Motor neuron (in vitro differentiated cells): ENCODE measurements at regions not wholly inside any gene's neighbourhood (a gene's known extent, or its start where the extent isn't known, plus 50 kb on each side); places are given as distances from the start of the nearest gene placed in this dataset.
"Not testable (repeated sequence)": the region's sequence is repeated elsewhere in the genome, so short reads cannot be mapped to it uniquely, and the experiment has no call there.

Experiments used
- ATAC-seq, 8 experiments: fragments of 200-7000 bp; cut with Tn5 transposase; replicated peaks in 6 of 8; 2 replicates each; pipeline ENCODE4 v1.8.0; 2021; ENCODE audit warnings: mild to moderate bottlenecking in 8 of 8, moderate library complexity in 8 of 8
- H3K27ac ChIP-seq, 2 donors: fragments of 250-450 bp; sonication (Bioruptor Pico); 2 replicates each; pipeline ENCODE4 v1.9.0; 2021; ENCODE audit warnings: antibody characterized with exemption in 2 of 2, mild to moderate bottlenecking in 2 of 2, moderate library complexity in 1 of 2
- H3K4me1 ChIP-seq, 2 donors: fragments of 250-450 bp; sonication (Bioruptor Pico); replicated peaks in 1 of 2; 2 replicates each; pipeline ENCODE4 v1.6.1; 2021; ENCODE audit warnings: antibody characterized with exemption in 2 of 2, mild to moderate bottlenecking in 2 of 2, moderate library complexity in 1 of 2
- H3K4me3 ChIP-seq, 5 donors: fragments of 250-450 bp; sonication (Bioruptor Pico); 2 replicates each; pipeline ENCODE4 v1.9.0; 2021; ENCODE audit warnings: antibody characterized with exemption in 5 of 5, mild to moderate bottlenecking in 5 of 5, moderate library complexity in 4 of 5
- WGBS, 10 experiments: fragments of 450-650 bp; shearing (Covaris generic); methylation state at CpG; one replicate each; pipeline ENCODE4 v1.0.0; 2022; 5-methylcytosine and 5-hydroxymethylcytosine counted together
- in situ Hi-C, 9 experiments: fragments of 400-800 bp; cut with MboI; loops; one replicate each; pipeline ENCODE4 v1.15.0; 2021; ENCODE audit warnings: low sequenced_read_pairs in 9 of 9, low pct_unique_long_range_greater_than_20kb in 2 of 9; ENCODE audit not compliant: unreplicated experiment in 9 of 9

DNA sequence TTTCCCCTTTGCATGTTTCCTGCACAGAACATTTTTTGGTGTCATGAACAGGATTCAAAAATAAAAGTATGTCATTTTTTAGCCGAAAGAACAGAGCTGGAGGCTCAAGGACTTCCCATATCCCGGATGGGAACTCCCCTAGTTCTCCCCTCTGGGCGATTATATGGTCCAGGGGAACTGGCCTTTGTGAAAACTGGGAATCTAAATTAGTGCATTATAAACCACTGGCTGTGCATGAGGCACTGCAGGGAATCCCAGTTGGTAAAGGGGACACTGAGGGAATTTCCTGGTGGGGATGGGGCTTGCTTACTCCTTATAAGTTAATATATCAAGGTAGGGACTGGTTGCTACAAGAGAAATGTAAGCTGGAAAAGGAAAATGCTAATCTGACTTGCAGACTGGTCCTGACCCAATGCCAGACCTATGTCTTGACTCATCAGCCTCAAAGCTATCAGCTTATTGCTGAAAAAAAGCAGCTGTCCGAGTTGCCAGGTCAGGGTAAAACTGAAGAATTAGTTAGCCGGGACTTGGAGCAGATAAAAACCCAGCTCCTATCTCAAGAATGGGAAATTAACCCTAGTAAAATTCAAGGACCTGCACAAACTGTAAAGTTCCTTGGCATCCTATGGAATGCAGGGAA lies 122.6 kb downstream of the FCRL5 start:
- Histone ChIP-seq H3K27ac (no peak overlapping the region), H3K4me3 (no peak overlapping the region), H3K4me1 (no peaks in the 10 kb centered on the region)
- in situ Hi-C loops = no loop called here
- 0 to 100% (median 77%) methylated on average over 1 to 5 of the region's 5 CpGs for WGBS, 10 experiments
- peak in 1 of 8 experiments; percentile 36 for ATAC-seq

DNA sequence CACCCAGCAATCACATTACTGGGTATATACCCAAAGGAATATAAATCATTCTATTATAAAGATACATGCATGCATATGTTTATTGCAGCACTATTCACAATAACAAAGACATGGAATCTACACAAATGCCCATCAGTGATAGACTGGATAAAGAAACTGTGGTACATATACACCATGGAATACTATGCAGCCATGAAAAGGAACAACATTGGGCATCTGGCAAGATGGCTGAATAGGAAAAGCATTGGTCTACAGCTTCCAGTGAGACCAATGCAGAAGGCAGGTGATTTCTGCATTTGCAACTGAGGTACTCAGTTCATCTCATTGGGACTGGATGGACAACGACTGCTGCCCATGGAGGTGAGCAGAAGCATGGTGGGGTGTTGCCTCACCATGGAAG lies 128.6 kb downstream of the FCRL5 start:
- in situ Hi-C loops, H3K4me3 ChIP-seq, ATAC-seq, H3K4me1 ChIP-seq, H3K27ac ChIP-seq: not testable (repeated sequence)
- WGBS, 10 experiments = 83 to 100% (median 88%) methylated on average over 1 of the region's 1 CpG; no CpG with 5 or more reads in 7 of the 10 experiments

DNA sequence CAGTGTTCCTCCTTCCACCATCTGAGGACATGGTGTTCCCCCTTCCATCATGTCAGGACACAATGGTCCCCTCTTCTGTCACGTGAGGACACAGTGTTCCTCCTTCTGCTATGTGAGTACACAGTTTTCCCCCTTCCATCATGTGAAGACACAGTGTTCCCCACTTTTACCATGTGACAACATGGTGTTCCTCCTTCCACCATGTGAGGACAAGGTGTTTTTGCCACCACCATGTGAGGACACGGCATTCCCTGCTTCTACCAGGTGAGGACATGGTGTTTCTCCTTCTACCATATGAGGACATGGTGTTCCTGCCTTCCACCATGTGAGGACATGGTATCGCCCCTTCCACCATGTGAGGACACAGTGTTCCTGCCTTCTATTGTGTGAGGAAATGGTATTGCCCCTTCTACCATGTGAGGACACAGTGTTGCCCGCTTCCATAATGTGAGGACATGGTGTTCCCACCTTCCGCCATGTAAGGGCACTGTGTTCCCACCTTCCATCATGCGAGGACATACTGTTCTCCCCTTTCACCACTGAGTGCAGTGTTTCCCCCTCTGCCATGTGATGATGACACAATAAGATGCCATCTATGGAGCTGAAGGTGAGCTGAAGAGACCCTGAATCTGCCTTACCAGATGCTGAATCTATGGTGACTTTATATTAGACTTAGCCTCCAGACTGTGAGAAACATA lies 132.3 kb downstream of the FCRL5 start:
- WGBS, 10 experiments = 0 to 96% (median 82%) methylated on average over 1 to 6 of the region's 6 CpGs; no CpG with 5 or more reads in 1 of the 10 experiments
- in situ Hi-C loops = no loop called here
- no peak for ATAC-seq
- no peak overlapping the region for H3K4me3 ChIP-seq
- H3K4me1 ChIP-seq = no peaks in the 10 kb centered on the region
- no peak overlapping the region for H3K27ac ChIP-seq

DNA sequence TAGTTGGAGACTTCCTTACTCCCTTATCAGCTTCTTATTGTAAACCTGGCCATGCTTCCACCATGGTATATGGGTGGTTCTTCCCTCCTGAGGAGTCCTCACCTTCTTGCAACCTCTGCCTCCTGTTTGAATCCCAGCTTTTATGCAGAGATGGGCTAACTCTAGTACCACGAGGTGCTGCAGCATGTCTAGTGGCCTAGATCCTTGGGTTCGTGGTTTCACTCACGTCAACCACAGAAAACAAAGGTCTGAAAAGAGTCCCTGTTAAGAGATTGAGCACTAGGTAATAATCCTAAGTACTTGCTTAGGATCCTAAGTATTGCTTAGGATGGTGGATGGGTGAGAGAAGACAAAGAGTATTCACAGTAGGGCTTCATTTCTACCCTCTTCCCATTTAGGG lies 133.7 kb downstream of the FCRL5 start:
- no peak for ATAC-seq
- WGBS, 10 experiments = 0 to 100% (median 77%) methylated on average over 1 to 3 of the region's 3 CpGs; no CpG with 5 or more reads in 3 of the 10 experiments
- in situ Hi-C loops = no loop called here
- Histone ChIP-seq H3K4me1 (no peaks in the 10 kb centered on the region), H3K4me3 (no peak overlapping the region), H3K27ac (no peak overlapping the region)

DNA sequence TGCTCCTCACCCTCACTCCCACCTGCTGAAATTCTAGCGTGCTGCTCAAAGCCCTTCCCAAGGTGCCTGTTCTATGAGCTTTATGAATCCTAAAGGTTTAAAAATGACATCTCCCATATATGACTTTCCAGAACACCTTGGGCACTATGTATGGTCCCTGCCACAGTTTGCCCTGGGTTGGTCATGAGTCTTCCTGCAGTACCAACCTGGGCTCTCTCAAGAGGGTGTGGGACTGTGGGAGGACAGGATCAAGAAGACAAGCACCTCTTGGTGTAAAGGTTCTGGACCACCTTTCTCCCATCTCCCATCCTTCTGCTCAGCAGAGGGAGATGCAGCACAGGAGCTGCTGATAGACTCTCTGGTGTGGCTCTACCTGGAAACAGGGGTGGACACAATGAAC lies 134.1 kb downstream of the FCRL5 start:
- H3K27ac ChIP-seq = no peak overlapping the region
- WGBS, 10 experiments = 80 to 100% (median 100%) methylated on average over 1 of the region's 1 CpG; no CpG with 5 or more reads in 5 of the 10 experiments
- H3K4me3 ChIP-seq = no peak overlapping the region
- no peak for ATAC-seq
- no peaks in the 10 kb centered on the region for H3K4me1 ChIP-seq
- in situ Hi-C loops = no loop called here

DNA sequence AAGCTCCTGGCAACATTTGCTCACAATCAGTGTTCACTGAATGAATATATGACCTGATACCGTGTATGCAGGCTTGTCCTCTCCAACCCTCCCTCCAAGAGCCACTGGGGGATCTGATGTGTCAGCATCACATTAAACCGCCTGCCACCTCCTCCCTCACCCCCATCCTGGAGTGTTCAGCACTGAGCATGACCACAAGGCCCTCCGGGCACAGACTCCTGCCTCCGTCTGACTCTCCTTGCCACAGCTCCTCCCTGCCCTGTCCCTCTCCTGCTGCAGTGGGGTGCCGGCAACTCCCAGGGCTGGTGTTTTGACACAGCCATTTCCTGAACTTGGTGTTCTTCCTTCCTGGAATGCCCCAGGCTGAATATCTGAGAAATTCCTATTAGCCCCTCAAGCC lies 136.7 kb downstream of the FCRL5 start:
- H3K4me3 ChIP-seq = no peak overlapping the region
- no peaks in the 10 kb centered on the region for H3K4me1 ChIP-seq
- ATAC-seq = peak in 2 of 8 experiments; percentile 50 to 81
- 0 to 96% (median 81%) methylated on average over 1 to 5 of the region's 5 CpGs; no CpG with 5 or more reads in 4 of the 10 experiments for WGBS, 10 experiments
- H3K27ac ChIP-seq = no peak overlapping the region
- in situ Hi-C loops = no loop called here

DNA sequence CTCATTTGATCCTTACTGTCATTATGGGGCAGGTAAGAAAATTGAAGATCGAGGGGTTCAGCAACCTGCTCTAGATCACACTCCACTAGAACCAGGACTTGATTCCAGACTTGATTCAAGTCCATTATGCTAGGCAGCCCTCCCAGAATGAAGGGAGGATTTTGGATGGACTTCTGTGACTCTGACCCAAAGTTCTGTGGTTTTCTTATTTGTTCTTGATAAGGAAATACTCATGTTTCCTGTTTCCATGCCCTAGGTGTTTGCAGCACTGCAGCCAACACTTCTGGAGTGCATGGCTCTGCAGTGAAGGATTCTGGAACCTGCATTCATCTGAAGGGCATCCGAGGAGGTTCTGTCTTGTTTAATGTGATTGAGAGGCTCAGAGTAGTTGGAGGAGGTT lies 140.0 kb downstream of the FCRL5 start:
- no peak for ATAC-seq
- Histone ChIP-seq H3K27ac (no peak overlapping the region), H3K4me3 (no peak overlapping the region), H3K4me1 (no peaks in the 10 kb centered on the region)
- 0 to 100% (median 67%) methylated on average over 1 to 2 of the region's 2 CpGs; no CpG with 5 or more reads in 3 of the 10 experiments for WGBS, 10 experiments
- in situ Hi-C loops = no loop called here

DNA sequence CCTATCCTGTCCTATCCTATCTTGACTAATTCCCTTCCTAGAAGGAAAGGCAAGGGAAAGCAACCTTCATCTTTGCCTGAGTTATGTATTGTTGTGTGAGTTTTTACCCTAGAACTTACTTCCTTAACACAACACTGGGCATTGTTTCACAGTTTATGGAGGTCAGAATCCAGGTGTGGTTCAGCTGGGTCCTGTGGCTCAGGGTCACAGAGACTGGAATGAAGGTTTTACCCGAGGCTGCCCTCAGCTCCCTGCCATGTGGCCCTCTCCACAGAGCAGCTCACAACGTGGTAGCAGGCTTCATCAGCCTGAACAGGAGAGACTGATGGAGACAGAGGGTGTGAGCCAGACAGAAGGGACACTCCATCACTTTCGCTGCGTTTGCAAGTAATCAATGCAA lies 140.5 kb downstream of the FCRL5 start:
- H3K4me3 ChIP-seq = no peak overlapping the region
- no peak for ATAC-seq
- in situ Hi-C loops = no loop called here
- WGBS, 10 experiments = 31 to 68% (median 59%) methylated on average over 2 to 4 of the region's 4 CpGs; no CpG with 5 or more reads in 7 of the 10 experiments
- H3K27ac ChIP-seq = no peak overlapping the region
- no peaks in the 10 kb centered on the region for H3K4me1 ChIP-seq

DNA sequence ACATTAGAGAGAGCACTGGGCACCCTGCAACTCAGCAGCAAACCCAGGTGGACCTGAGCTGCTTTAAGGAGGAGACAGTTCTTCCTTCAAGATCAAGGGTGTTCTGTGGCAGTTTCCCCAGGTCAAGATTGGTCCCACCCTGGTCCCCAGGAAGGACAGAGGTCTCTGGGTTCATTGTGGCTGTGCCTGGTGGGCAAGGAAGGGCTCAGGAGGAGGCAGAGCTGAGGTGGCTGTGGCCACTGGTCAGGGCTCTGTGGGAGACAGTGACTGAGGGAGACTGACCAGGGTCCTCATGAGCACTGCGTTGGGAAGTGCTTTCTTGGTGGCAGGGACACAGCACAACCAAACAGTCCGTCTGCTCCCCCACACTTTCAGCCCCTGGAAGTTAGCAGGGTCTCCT lies 141.3 kb downstream of the FCRL5 start:
- in situ Hi-C loops = no loop called here
- ATAC-seq = no peak
- no peak overlapping the region for H3K4me3 ChIP-seq
- H3K4me1 ChIP-seq = no peaks in the 10 kb centered on the region
- WGBS, 10 experiments = 40 to 100% (median 85%) methylated on average over 1 to 2 of the region's 2 CpGs; no CpG with 5 or more reads in 6 of the 10 experiments
- H3K27ac ChIP-seq = no peak overlapping the region

DNA sequence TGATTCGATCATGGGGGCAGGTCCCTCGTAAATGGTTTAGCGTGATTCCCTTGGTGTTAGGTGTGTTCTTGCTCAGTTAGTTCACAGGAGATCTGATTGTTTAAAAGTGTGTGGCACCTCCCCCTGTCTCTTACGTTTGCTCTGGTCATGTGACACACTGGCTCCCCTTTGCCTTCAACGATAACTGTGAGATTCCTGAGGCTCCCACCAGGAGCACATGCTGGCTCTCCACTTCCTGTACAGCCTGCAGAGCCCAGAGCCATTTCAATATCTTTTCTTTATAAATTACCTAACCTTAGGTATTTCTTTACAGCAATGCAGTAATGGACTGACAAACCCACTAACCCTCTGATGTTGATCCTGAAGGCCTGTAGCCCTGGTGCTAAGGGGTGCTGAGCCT lies 141.9 kb downstream of the FCRL5 start:
- no peak overlapping the region for H3K4me3 ChIP-seq
- 20 to 78% (median 51%) methylated on average over 2 to 5 of the region's 5 CpGs; no CpG with 5 or more reads in 6 of the 10 experiments for WGBS, 10 experiments
- in situ Hi-C loops = no loop called here
- no peaks in the 10 kb centered on the region for H3K4me1 ChIP-seq
- no peak for ATAC-seq
- H3K27ac ChIP-seq = no peak overlapping the region

DNA sequence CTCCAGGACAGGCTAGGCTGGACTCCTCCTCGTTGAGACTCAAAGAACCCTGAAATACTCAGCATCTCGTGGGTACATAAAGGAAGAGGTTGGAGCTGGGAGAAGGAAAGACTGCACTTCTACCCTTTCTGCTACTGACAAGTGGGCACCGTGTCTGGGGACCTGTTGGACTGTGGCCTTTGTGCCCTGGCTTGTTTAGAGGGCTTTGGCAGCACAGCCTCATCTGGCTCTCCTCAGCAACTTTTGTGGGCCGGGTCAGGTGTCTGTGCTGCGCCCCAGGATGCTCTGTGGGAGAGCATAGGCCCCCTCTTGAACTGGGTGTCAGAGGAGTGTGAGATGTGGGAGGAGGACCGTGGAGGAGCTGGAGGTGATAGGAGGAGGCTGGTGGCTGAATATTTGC lies 142.4 kb downstream of the FCRL5 start:
- ATAC-seq = no peak
- in situ Hi-C loops = no loop called here
- Histone ChIP-seq H3K4me1 (no peaks in the 10 kb centered on the region), H3K4me3 (no peak overlapping the region), H3K27ac (no peak overlapping the region)
- 8 to 84% (median 54%) methylated on average over 1 to 4 of the region's 6 CpGs; no CpG with 5 or more reads in 3 of the 10 experiments for WGBS, 10 experiments

DNA sequence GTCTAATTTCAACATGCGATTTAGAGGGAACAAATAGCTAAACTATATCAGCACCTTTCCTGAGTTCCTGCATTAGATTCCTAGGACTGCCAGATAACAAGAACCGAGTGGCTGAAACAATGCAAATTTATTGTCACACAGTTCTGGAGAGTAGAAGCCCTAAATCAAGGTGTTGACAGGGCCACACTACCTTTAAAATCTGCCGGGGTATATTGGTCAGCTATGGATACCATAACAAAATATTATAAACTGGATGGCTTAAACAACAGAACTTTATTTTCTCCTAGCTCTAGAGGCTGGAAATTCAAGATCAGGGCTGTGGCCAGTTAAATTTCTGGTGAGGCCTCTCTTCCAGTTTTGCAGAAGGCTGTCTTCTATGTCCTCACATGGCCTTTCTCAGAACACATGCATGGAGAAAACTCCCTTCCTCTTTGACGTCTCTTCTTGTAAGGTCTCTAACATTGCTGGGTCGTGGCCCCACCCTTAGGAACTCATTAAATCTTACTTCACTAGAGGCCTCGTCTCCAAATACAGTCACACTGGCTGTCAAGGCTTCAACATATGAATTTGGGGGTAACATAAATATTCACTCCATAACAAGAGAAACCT lies 144.3 kb downstream of the FCRL5 start:
- no peak overlapping the region for H3K27ac ChIP-seq
- no peaks in the 10 kb centered on the region for H3K4me1 ChIP-seq
- no peak overlapping the region for H3K4me3 ChIP-seq
- in situ Hi-C loops = no loop called here
- peak in 2 of 8 experiments; percentile 38 to 81 for ATAC-seq
- WGBS, 10 experiments = 10 to 89% (median 58%) methylated on average over 1 to 6 of the region's 6 CpGs

DNA sequence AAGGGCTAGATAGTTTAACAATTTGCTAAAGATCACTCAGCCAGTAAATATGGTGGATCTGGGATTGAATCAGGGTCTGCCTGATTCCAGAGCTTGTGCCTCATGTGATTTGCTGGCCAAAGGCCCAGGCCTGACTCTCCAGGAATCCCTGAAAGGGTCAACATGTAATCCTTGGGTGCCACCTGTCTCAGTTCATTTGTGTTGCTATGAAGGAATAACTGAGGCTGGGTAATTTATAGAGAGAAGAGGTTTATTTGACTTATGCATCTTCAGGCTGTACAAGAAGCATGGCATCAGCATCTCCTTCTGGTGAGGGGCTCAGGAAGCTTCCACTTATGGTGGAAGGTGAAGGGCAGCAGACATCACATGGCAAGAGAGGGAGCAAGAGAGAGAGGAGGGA lies 144.9 kb downstream of the FCRL5 start:
- Histone ChIP-seq H3K27ac (no peak overlapping the region), H3K4me3 (no peak overlapping the region), H3K4me1 (no peaks in the 10 kb centered on the region)
- ATAC-seq = no peak
- in situ Hi-C loops = no loop called here
